HCT116 (cell line): ENCODE measurements at regions not wholly inside any gene's neighbourhood (a gene's known extent, or its start where the extent isn't known, plus 50 kb on each side); places are given as distances from the start of the nearest gene placed in this dataset.

ENCODE experiments used
- CEBPB ChIP-seq: IDR thresholded peaks from 2 replicates; pipeline ENCODE4 v1.6.1; 2012; ENCODE audit warnings: low read depth
- EGR1 ChIP-seq: IDR thresholded peaks from 2 replicates; pipeline ENCODE4 v1.6.1; 2012; ENCODE audit warnings: low read depth
- EZH2phosphoT487 ChIP-seq: fragments of 200-600 bp; IDR thresholded peaks from 2 replicates; pipeline ENCODE4 v1.6.1; 2018; ENCODE audit warnings: antibody characterized with exemption, borderline replicate concordance
- ZFX ChIP-seq: fragments of 450-650 bp; IDR thresholded peaks from 2 replicates; pipeline ENCODE4 v1.6.1; 2017
- ZNF274 ChIP-seq: fragments of 200-500 bp; sonication (Bioruptor generic); IDR thresholded peaks from 2 replicates; pipeline ENCODE4 v1.6.1; 2014; ENCODE audit warnings: mild to moderate bottlenecking, low read depth, low read length, inconsistent platforms
- TF ChIP-seq, protein P1 (sequence below), 3 experiments: fragments of 200-600 bp in 1 of 3; sonication (generic) in 1 of 3; IDR thresholded peaks in 2 of 3; conservative IDR thresholded peaks in 1 of 3; 2 replicates each; pipeline ENCODE4 v1.5.1; 2012 to 2017; ENCODE audit warnings: low read depth in 2 of 3, low read length in 2 of 3, antibody characterized with exemption in 1 of 3, borderline replicate concordance in 1 of 3, control low read depth in 1 of 3, mild to moderate bottlenecking in 1 of 3, mixed read lengths in 1 of 3, mixed run types in 1 of 3, moderate library complexity in 1 of 3; ENCODE audit not compliant: insufficient read depth in 1 of 3

- TF ChIP-seq ZFX: no peak
- TF ChIP-seq ZNF274: no peak
- TF ChIP-seq EZH2phosphoT487: no peak
- TF ChIP-seq, protein P1, sequence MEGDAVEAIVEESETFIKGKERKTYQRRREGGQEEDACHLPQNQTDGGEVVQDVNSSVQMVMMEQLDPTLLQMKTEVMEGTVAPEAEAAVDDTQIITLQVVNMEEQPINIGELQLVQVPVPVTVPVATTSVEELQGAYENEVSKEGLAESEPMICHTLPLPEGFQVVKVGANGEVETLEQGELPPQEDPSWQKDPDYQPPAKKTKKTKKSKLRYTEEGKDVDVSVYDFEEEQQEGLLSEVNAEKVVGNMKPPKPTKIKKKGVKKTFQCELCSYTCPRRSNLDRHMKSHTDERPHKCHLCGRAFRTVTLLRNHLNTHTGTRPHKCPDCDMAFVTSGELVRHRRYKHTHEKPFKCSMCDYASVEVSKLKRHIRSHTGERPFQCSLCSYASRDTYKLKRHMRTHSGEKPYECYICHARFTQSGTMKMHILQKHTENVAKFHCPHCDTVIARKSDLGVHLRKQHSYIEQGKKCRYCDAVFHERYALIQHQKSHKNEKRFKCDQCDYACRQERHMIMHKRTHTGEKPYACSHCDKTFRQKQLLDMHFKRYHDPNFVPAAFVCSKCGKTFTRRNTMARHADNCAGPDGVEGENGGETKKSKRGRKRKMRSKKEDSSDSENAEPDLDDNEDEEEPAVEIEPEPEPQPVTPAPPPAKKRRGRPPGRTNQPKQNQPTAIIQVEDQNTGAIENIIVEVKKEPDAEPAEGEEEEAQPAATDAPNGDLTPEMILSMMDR (IDR thresholded peaks at IDR 0.05 in 2 of 3, conservative IDR thresholded peaks at IDR 0.05 in 1 of 3; ENCODE audit: borderline replicate concordance in 1 of 3, insufficient read depth in 1 of 3, low read depth in 2 of 3, low read length in 2 of 3): no peak
- no peak for TF ChIP-seq EGR1
- no peak for TF ChIP-seq CEBPB
Observed at GRCh38 chr9:11968631-11969030, 724.6 kb upstream of the TYRP1 start.
